BLaER1 treated with 17β-estradiol and CSF1 and Interleukin-3, amounts not matched to agents 10 nM and 100 nM (cell line): ENCODE measurements at regions not wholly inside any gene's neighbourhood (a gene's known extent, or its start where the extent isn't known, plus 50 kb on each side); places are given as distances from the start of the nearest gene placed in this dataset.

ENCODE experiments used
- H3K27ac ChIP-seq, 11 experiments: shearing (Covaris generic); formaldehyde crosslinking; 2 replicates each; pipeline ENCODE4 v1.8.1; 2022
- H3K27me3 ChIP-seq, 11 experiments: shearing (Covaris generic); formaldehyde crosslinking; 2 replicates each; pipeline ENCODE4 v1.8.1; 2022
- H3K36me3 ChIP-seq, 11 experiments: shearing (Covaris generic); formaldehyde crosslinking; 2 replicates each; pipeline ENCODE4 v1.8.1; 2022
- H3K4me1 ChIP-seq, 10 experiments: shearing (Covaris generic); formaldehyde crosslinking; 2 replicates each; pipeline ENCODE4 v1.8.1; 2022
- H3K4me2 ChIP-seq, 11 experiments: shearing (Covaris generic); formaldehyde crosslinking; 2 replicates each; pipeline ENCODE4 v1.8.1; 2022
- H3K4me3 ChIP-seq, 10 experiments: shearing (Covaris generic); formaldehyde crosslinking; 2 replicates each; pipeline ENCODE4 v1.8.1; 2022
- H3K9ac ChIP-seq, 11 experiments: shearing (Covaris generic); formaldehyde crosslinking; 2 replicates each; pipeline ENCODE4 v1.8.1; 2022
- H3K9me3 ChIP-seq, 11 experiments: shearing (Covaris generic); formaldehyde crosslinking; replicated peaks in 1 of 11; 2 replicates each; pipeline ENCODE4 v1.8.1; 2022
- H4K20me1 ChIP-seq, 11 experiments: shearing (Covaris generic); formaldehyde crosslinking; 2 replicates each; pipeline ENCODE4 v1.8.1; 2022
- Cebpa-rat ChIP-seq, 11 experiments: shearing (Covaris generic); IDR thresholded peaks; 2 replicates each; pipeline ENCODE4 v1.8.1; 2022

DNA sequence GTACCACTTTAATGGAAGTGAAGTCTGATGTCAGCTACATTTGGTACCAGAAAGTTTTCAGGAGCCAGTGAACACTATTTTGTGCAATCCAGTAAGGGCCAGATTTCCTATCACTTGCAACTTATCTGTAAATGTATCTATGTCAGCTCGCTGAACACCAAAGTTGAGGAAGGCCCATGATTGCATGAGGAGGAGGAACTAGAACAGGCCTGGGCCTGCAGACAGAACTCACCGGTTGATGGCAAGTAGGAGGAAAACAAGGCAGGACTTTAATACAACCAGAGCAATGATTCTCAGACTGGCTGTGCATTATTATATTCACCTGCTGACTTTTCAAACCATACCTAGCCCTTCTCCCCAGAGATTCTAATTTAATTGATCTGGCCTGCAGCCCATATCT, 540.2 kb downstream of the CETN3 start:
- no peak for TF ChIP-seq Cebpa-rat (IDR thresholded peaks at IDR 0.05)
- H3K9ac ChIP-seq: no peak overlapping the region
- H4K20me1 ChIP-seq: no peaks in the 10 kb centered on the region
- H3K36me3 ChIP-seq: no peaks in the 10 kb centered on the region
- no peak overlapping the region for H3K4me2 ChIP-seq
- H3K4me1 ChIP-seq: peaks cover 0 to 9% (median 0%) of the 10 kb centered on the region in 10 experiments; a peak in 5 of 20 replicates
- H3K4me3 ChIP-seq: no peak overlapping the region
- no peaks in the 10 kb centered on the region for H3K27me3 ChIP-seq
- H3K27ac ChIP-seq: no peak overlapping the region
- H3K9me3 ChIP-seq: no peaks in the 10 kb centered on the region

GRCh38 chr5:89866410-89866809, 543.1 kb downstream of the CETN3 start:
- H4K20me1 ChIP-seq: no peaks in the 10 kb centered on the region
- TF ChIP-seq Cebpa-rat (IDR thresholded peaks at IDR 0.05): no peak
- H3K27ac ChIP-seq: no peak overlapping the region
- no peak overlapping the region for H3K4me3 ChIP-seq
- H3K4me1 ChIP-seq: peaks cover 0 to 2% (median 0%) of the 10 kb centered on the region in 10 experiments; a peak in 3 of 20 replicates
- no peaks in the 10 kb centered on the region for H3K9me3 ChIP-seq
- H3K4me2 ChIP-seq: no peak overlapping the region
- no peaks in the 10 kb centered on the region for H3K27me3 ChIP-seq
- no peaks in the 10 kb centered on the region for H3K36me3 ChIP-seq
- no peak overlapping the region for H3K9ac ChIP-seq

DNA sequence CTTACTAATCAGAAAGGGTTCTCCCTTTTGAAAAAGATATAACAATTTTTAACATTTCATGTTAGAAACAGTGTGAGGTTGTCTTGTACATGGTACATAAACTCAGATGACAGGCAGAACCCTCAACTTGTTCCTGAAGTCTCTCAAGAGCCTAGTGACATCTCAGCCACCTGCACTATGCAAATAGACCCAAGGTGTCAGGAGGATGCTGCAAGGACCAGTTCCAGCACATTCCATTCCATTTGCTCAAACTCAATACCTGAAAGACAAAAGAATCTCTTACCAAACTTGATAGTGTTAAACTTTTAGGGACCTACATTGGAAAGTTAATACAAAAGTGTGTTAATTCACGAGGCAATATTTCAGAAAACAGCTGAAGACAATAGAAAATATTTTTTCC, 544.6 kb downstream of the CETN3 start:
- no peaks in the 10 kb centered on the region for H3K4me1 ChIP-seq
- H3K9ac ChIP-seq: no peak overlapping the region
- no peak overlapping the region for H3K4me2 ChIP-seq
- TF ChIP-seq Cebpa-rat (IDR thresholded peaks at IDR 0.05): no peak
- no peaks in the 10 kb centered on the region for H3K36me3 ChIP-seq
- no peaks in the 10 kb centered on the region for H3K9me3 ChIP-seq
- no peaks in the 10 kb centered on the region for H4K20me1 ChIP-seq
- H3K27ac ChIP-seq: no peak overlapping the region
- no peak overlapping the region for H3K4me3 ChIP-seq
- no peaks in the 10 kb centered on the region for H3K27me3 ChIP-seq

- no peaks in the 10 kb centered on the region for H3K27me3 ChIP-seq
- no peaks in the 10 kb centered on the region for H3K4me1 ChIP-seq
- H3K27ac ChIP-seq: no peak overlapping the region
- H3K9ac ChIP-seq: no peak overlapping the region
- peaks cover 0 to 7% (median 0%) of the 10 kb centered on the region in 11 experiments; a peak in 3 of 22 replicates for H3K9me3 ChIP-seq
- H4K20me1 ChIP-seq: no peaks in the 10 kb centered on the region
- TF ChIP-seq Cebpa-rat (IDR thresholded peaks at IDR 0.05): no peak
- no peak overlapping the region for H3K4me2 ChIP-seq
- H3K36me3 ChIP-seq: no peaks in the 10 kb centered on the region
- no peak overlapping the region for H3K4me3 ChIP-seq
Measured at GRCh38 chr5:89857790-89858189, 551.8 kb downstream of the CETN3 start.

DNA sequence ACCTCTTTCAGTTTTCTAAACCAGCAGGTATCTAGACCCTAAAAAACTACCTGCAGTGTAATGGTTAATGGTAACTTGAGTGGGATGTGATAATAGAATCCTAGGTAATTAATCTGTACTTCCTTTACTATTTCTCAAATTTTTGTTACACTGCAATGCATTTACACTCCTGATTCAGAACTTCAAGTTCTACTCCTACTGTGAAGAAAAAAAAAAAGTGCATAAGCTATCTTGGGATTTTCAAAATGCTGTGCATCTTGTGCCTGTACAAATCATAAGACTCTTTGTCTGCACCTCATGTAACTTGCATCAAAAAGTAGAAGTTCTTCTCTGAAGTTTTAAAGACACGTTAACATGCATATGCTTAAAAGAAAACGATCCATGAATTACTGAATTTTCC, 554.1 kb downstream of the CETN3 start:
- Histone ChIP-seq H4K20me1 (no peaks in the 10 kb centered on the region), H3K4me1 (no peaks in the 10 kb centered on the region), H3K27me3 (no peaks in the 10 kb centered on the region), H3K27ac (no peak overlapping the region), H3K9me3 (peaks cover 0 to 7% (median 0%) of the 10 kb centered on the region in 11 experiments; a peak in 3 of 22 replicates), H3K4me2 (no peak overlapping the region), H3K9ac (no peak overlapping the region), H3K4me3 (no peak overlapping the region), H3K36me3 (no peaks in the 10 kb centered on the region)
- no peak for TF ChIP-seq Cebpa-rat (IDR thresholded peaks at IDR 0.05)

- Histone ChIP-seq H3K4me2 (no peak overlapping the region), H3K9me3 (no peaks in the 10 kb centered on the region), H3K27ac (no peak overlapping the region), H3K9ac (no peak overlapping the region), H3K36me3 (no peaks in the 10 kb centered on the region), H3K27me3 (no peaks in the 10 kb centered on the region), H3K4me3 (no peak overlapping the region), H3K4me1 (no peaks in the 10 kb centered on the region), H4K20me1 (no peaks in the 10 kb centered on the region)
- TF ChIP-seq Cebpa-rat (IDR thresholded peaks at IDR 0.05): no peak
Measured at GRCh38 chr5:89851911-89852310, 557.6 kb downstream of the CETN3 start.

GRCh38 chr5:89850513-89850865, 559.1 kb downstream of the CETN3 start:
- Histone ChIP-seq H3K27ac (no peak overlapping the region), H3K4me2 (no peak overlapping the region), H3K4me1 (no peaks in the 10 kb centered on the region), H4K20me1 (no peaks in the 10 kb centered on the region), H3K27me3 (no peaks in the 10 kb centered on the region), H3K9ac (no peak overlapping the region), H3K9me3 (no peaks in the 10 kb centered on the region), H3K36me3 (no peaks in the 10 kb centered on the region), H3K4me3 (no peak overlapping the region)
- no peak for TF ChIP-seq Cebpa-rat (IDR thresholded peaks at IDR 0.05)

DNA sequence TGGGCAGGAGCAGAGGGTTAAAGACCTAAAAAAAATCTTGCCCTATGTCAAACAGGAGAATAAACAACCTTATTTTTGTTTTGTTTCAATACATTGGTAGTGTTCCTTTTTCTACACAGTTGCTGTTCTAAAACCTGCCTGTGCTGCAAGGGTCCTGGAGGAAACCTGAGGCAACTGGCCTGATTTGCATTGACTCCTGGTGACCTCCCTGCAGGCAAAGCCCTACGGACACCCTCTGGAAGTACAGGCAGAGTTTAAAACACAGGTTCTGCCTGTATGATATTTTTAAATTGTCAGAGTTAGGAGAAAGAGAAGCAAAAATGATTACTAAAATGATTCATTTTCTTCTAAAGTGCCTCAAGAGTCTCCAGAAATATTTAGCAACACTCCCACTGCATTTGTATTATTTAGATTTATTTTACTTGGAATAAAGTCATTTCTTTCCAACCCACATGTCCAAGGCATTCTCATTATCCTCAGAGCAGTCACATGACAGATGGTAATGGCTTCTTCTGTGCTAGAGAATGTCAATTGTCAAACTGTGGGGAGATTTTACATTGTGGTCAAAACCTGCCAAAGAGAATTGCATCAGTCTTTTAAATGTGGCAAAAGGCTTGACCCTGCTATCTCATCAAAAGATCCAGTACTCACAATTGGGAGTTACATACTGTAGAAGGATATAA, 559.6 kb downstream of the CETN3 start:
- Histone ChIP-seq H3K36me3 (no peaks in the 10 kb centered on the region), H3K4me3 (no peak overlapping the region), H3K9me3 (no peaks in the 10 kb centered on the region), H3K9ac (no peak overlapping the region), H3K27me3 (no peaks in the 10 kb centered on the region), H3K4me1 (no peaks in the 10 kb centered on the region), H3K4me2 (no peak overlapping the region), H4K20me1 (no peaks in the 10 kb centered on the region), H3K27ac (no peak overlapping the region)
- no peak for TF ChIP-seq Cebpa-rat (IDR thresholded peaks at IDR 0.05)

GRCh38 chr5:89847743-89848142, 561.8 kb downstream of the CETN3 start:
- TF ChIP-seq Cebpa-rat (IDR thresholded peaks at IDR 0.05): no peak
- Histone ChIP-seq H3K27ac (no peak overlapping the region), H4K20me1 (no peaks in the 10 kb centered on the region), H3K4me1 (no peaks in the 10 kb centered on the region), H3K9ac (no peak overlapping the region), H3K4me2 (no peak overlapping the region), H3K9me3 (no peaks in the 10 kb centered on the region), H3K36me3 (no peaks in the 10 kb centered on the region), H3K4me3 (no peak overlapping the region), H3K27me3 (no peaks in the 10 kb centered on the region)

DNA sequence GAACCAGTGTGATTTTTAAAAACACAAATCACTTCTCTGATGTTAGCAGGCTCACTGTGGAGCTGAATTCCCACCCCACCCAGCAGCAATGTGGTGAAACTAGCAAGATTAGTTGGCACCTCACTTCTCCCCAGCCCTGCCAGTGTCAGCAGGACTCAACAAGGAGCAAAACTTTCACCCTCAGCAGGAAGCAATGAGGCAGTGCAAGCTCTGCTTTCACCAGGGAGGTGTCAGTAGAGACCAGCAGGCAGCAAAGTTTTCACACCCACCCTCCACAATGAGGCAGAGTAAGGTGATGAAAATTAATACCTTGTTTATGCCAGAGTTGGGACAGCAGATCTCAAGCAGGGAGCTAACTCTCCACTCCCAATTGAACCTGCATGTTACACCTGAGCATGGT, 565.0 kb downstream of the CETN3 start:
- TF ChIP-seq Cebpa-rat (IDR thresholded peaks at IDR 0.05): no peak
- no peak overlapping the region for H3K4me3 ChIP-seq
- no peaks in the 10 kb centered on the region for H3K9me3 ChIP-seq
- H3K27me3 ChIP-seq: no peaks in the 10 kb centered on the region
- no peaks in the 10 kb centered on the region for H4K20me1 ChIP-seq
- no peak overlapping the region for H3K4me2 ChIP-seq
- H3K27ac ChIP-seq: no peak overlapping the region
- H3K4me1 ChIP-seq: no peaks in the 10 kb centered on the region
- H3K9ac ChIP-seq: no peak overlapping the region
- H3K36me3 ChIP-seq: no peaks in the 10 kb centered on the region
